Cardiac muscle cell (in vitro differentiated cells and primary cell): ENCODE measurements at regions not wholly inside any gene's neighbourhood (a gene's known extent, or its start where the extent isn't known, plus 50 kb on each side); places are given as distances from the start of the nearest gene placed in this dataset.

Experiments
- DNase-seq, 2 donors: peaks; one replicate each; pipeline versions ENCODE4 v3.0.0 to v3.0.0-alpha.2; 2010 to 2017; ENCODE audit warnings: low read depth in 1 of 2, low spot score in 1 of 2
- H3K27ac ChIP-seq: fragments of 200-600 bp; sonication (generic); 2 replicates; pipeline ENCODE4 v1.5.1; 2016
- H3K27me3 ChIP-seq: fragments of 200-600 bp; sonication (generic); 2 replicates; pipeline ENCODE4 v1.6.0; 2016; ENCODE audit warnings: control low read depth
- H3K36me3 ChIP-seq: fragments of 200-600 bp; sonication (generic); 2 replicates; pipeline ENCODE4 v1.5.1; 2016; ENCODE audit warnings: control low read depth
- H3K4me1 ChIP-seq: fragments of 200-600 bp; sonication (generic); 2 replicates; pipeline ENCODE4 v1.8.1; 2017; ENCODE audit warnings: low read depth, mild to moderate bottlenecking, mixed run types
- H3K4me3 ChIP-seq: fragments of 200-600 bp; sonication (generic); 2 replicates; pipeline ENCODE4 v1.5.1; 2016; ENCODE audit warnings: mild to moderate bottlenecking
- H3K9me3 ChIP-seq: fragments of 200-600 bp; sonication (generic); 2 replicates; pipeline ENCODE4 v1.5.1; 2017; ENCODE audit warnings: low read depth, mild to moderate bottlenecking, control low read depth
- CTCF ChIP-seq: IDR thresholded peaks from 2 replicates; pipeline ENCODE4 v1.5.1; 2012; ENCODE audit warnings: low read depth, mild to moderate bottlenecking, low read length

GRCh38 chr13:39129213-39129612, 91.0 kb downstream of the NHLRC3 start:
- Histone ChIP-seq H3K4me1 (peaks cover 4% of the 10 kb centered on the region), H3K36me3 (no peaks in the 10 kb centered on the region), H3K27ac (no peak overlapping the region), H3K27me3 (no peaks in the 10 kb centered on the region), H3K9me3 (no peaks in the 10 kb centered on the region), H3K4me3 (no peak overlapping the region)
- DNase-seq = no peak
- TF ChIP-seq CTCF = no peak

GRCh38 chr13:39130301-39130700, 92.0 kb downstream of the NHLRC3 start:
- no peak for TF ChIP-seq CTCF
- Histone ChIP-seq H3K36me3 (no peaks in the 10 kb centered on the region), H3K9me3 (no peaks in the 10 kb centered on the region), H3K27ac (no peak overlapping the region), H3K27me3 (no peaks in the 10 kb centered on the region), H3K4me1 (peaks cover 4% of the 10 kb centered on the region), H3K4me3 (no peak overlapping the region)
- DNase-seq = no peak

DNA sequence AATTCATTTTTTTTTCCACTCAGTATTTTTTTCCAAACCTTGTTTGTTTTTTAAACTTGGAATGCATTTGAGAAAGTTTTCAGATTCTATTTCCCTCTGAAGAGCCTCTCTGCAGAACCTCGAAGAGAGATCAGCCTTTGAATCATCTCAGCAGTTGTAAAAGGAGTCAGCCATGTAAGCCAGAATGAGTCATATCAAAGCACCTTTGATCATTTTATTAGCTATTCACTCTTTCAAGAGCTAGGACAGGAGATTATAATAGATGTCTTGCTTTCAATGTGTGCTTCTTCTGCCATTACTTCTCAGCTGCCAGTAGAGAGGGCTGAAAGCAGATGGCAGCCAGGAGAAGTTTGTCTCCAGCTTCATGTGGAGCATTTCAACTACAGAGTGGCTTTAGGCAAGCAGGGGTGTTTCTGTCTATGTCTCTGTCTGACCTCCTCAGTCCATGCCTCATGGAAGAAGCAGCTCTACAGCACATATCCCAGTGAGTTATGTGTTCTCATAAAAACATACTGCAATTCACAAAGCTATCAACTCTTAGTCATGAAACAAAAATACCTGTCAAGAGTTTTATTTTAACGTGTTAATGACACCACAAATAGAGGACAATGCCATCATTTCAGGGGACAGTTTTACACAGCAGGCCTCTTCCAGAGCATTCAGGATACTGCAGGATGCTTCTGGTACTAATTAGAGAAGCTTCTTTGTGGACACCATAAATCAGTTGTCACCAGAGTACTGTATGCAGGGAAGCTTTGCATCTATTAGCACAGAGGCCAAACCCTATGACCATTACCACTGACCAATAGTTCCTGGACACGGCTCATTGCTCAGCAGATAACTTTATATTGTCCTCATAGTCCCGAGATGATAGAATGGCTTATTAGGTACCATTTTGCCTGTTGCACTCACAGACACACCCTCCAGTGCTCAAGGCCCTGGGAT, 94.3 kb downstream of the NHLRC3 start:
- Histone ChIP-seq H3K4me1 (peaks cover under 1% of the 10 kb centered on the region), H3K27ac (no peak overlapping the region), H3K27me3 (no peaks in the 10 kb centered on the region), H3K4me3 (no peak overlapping the region), H3K9me3 (no peaks in the 10 kb centered on the region), H3K36me3 (no peaks in the 10 kb centered on the region)
- TF ChIP-seq CTCF = no peak
- no peak for DNase-seq

- no peak for DNase-seq
- H3K9me3 ChIP-seq = no peaks in the 10 kb centered on the region
- H3K4me1 ChIP-seq = no peaks in the 10 kb centered on the region
- no peaks in the 10 kb centered on the region for H3K27me3 ChIP-seq
- TF ChIP-seq CTCF = no peak
- H3K27ac ChIP-seq = no peak overlapping the region
- H3K36me3 ChIP-seq = no peaks in the 10 kb centered on the region
- H3K4me3 ChIP-seq = no peak overlapping the region
These were observed 95.5 kb downstream of the NHLRC3 start for GRCh38 chr13:39133781-39134180.

DNA sequence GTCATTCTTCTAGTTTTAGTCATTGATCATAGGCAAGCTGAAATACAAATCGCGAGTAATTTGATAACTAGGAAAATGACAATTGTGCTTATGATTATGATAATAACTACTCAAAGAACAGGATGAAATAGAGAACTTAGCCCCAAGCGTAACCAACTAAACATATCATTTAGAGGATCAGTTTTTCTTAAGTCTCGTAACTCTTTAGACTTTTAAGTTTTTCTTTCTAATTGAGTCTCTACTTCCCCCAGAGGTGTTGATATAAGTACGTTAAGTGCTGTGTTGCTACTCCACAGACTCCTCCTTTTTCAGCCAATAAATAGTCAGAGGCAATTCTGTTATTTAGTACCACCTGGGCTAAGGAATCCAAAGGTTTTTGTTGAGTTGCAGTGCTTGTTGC, 96.3 kb downstream of the NHLRC3 start:
- no peaks in the 10 kb centered on the region for H3K27me3 ChIP-seq
- DNase-seq = no peak
- no peak for TF ChIP-seq CTCF
- H3K27ac ChIP-seq = no peak overlapping the region
- no peaks in the 10 kb centered on the region for H3K4me1 ChIP-seq
- no peaks in the 10 kb centered on the region for H3K36me3 ChIP-seq
- no peak overlapping the region for H3K4me3 ChIP-seq
- H3K9me3 ChIP-seq = no peaks in the 10 kb centered on the region
